ENCODE measurements at regions not wholly inside any gene's neighbourhood (a gene's known extent, or its start where the extent isn't known, plus 50 kb on each side); places are given as distances from the start of the nearest gene placed in this dataset.
"Not testable (repeated sequence)": the region's sequence is repeated elsewhere in the genome, so short reads cannot be mapped to it uniquely, and the experiment has no call there.

GRCh38 chr13:55777612-55778011 lies 1363.1 kb upstream of the PRR20A start:
- no peak for DNase-seq

- DNase-seq = no peak
These were observed 1356.9 kb upstream of the PRR20A start for GRCh38 chr13:55783841-55784240.

- no peak for DNase-seq
These were observed 1352.2 kb upstream of the PRR20A start for GRCh38 chr13:55788548-55788947.

- no peak for DNase-seq
These were observed 1348.0 kb upstream of the PRR20A start for GRCh38 chr13:55792544-55793193.

GRCh38 chr13:55815458-55816033 lies 1325.2 kb upstream of the PRR20A start:
- no peak for DNase-seq

- no peak for DNase-seq
These were observed 1323.6 kb upstream of the PRR20A start for GRCh38 chr13:55816976-55817601.

GRCh38 chr13:55820817-55821216 lies 1319.9 kb upstream of the PRR20A start:
- DNase-seq = no peak

GRCh38 chr13:55869648-55870047 lies 1271.1 kb upstream of the PRR20A start:
- no peak for DNase-seq

- no peak for DNase-seq
These were observed 1253.2 kb upstream of the PRR20A start for GRCh38 chr13:55887561-55887960.

GRCh38 chr13:55893540-55893939 lies 1247.2 kb upstream of the PRR20A start:
- no peak for DNase-seq

- DNase-seq = no peak
These were observed 1203.5 kb upstream of the PRR20A start for GRCh38 chr13:55937180-55937579.

- no peak for DNase-seq
These were observed 1192.5 kb upstream of the PRR20A start for GRCh38 chr13:55948175-55948574.

- DNase-seq = no peak
These were observed 1176.8 kb upstream of the PRR20A start for GRCh38 chr13:55963934-55964333.

- no peak for DNase-seq
These were observed 1173.7 kb upstream of the PRR20A start for GRCh38 chr13:55967055-55967454.

- no peak for DNase-seq
These were observed 1163.3 kb upstream of the PRR20A start for GRCh38 chr13:55977436-55977835.

- no peak for DNase-seq
These were observed 1159.3 kb upstream of the PRR20A start for GRCh38 chr13:55981381-55981780.

- not testable (repeated sequence) for DNase-seq
These were observed 1156.7 kb upstream of the PRR20A start for GRCh38 chr13:55984026-55984425.

- no peak for DNase-seq
These were observed 1150.1 kb upstream of the PRR20A start for GRCh38 chr13:55990631-55991030.

GRCh38 chr13:55991666-55992065 lies 1149.1 kb upstream of the PRR20A start:
- DNase-seq = no peak

GRCh38 chr13:55992145-55992544 lies 1148.6 kb upstream of the PRR20A start:
- no peak for DNase-seq

- no peak for DNase-seq
These were observed 1141.0 kb upstream of the PRR20A start for GRCh38 chr13:55999709-56000108.

- DNase-seq = no peak
These were observed 1131.3 kb upstream of the PRR20A start for GRCh38 chr13:56009418-56009817.

- no peak for DNase-seq
These were observed 1128.1 kb upstream of the PRR20A start for GRCh38 chr13:56012644-56013043.

- DNase-seq = no peak
These were observed 1124.8 kb upstream of the PRR20A start for GRCh38 chr13:56015919-56016318.

- DNase-seq = no peak
These were observed 1121.1 kb upstream of the PRR20A start for GRCh38 chr13:56019606-56020005.
